Kidney (tissue), 13 donors: ENCODE measurements at regions not wholly inside any gene's neighbourhood (a gene's known extent, or its start where the extent isn't known, plus 50 kb on each side); places are given as distances from the start of the nearest gene placed in this dataset.

ENCODE experiments used
- DNase-seq, 5 donors: peaks; one replicate each; pipeline ENCODE4 v3.0.0-alpha.2; 2013 to 2020
- FAIRE-seq: peaks from 2 replicates; lab custom pipeline; 2012; peaks lifted over from hg19 to GRCh38; lab: Jason Lieb, UNC
- H3K27ac ChIP-seq, 2 donors: one replicate each; pipeline ENCODE4 v1.7.0; 2013; ENCODE audit warnings: low read depth in 2 of 2, low read length in 2 of 2, inconsistent platforms in 1 of 2
- H3K27me3 ChIP-seq: one replicate; pipeline ENCODE4 v1.7.1; 2013; ENCODE audit warnings: low read length, inconsistent platforms; ENCODE audit not compliant: control insufficient read depth, insufficient read depth
- H3K36me3 ChIP-seq, 3 donors: one replicate each; pipeline versions ENCODE4 v1.7.0 to v1.7.1; 2013; ENCODE audit warnings: low read length in 3 of 3, control low read depth in 1 of 3, inconsistent platforms in 1 of 3; ENCODE audit not compliant: insufficient read depth in 3 of 3, control insufficient read depth in 2 of 3
- H3K4me1 ChIP-seq, 3 donors: one replicate each; pipeline versions ENCODE4 v1.7.0 to v1.7.1; 2013; ENCODE audit warnings: low read length in 3 of 3, inconsistent platforms in 1 of 3, low read depth in 1 of 3; ENCODE audit not compliant: control insufficient read depth in 2 of 3, insufficient read depth in 2 of 3
- H3K4me3 ChIP-seq, 3 donors: one replicate each; pipeline versions ENCODE4 v1.7.0 to v1.8.1; 2013; ENCODE audit warnings: low read length in 3 of 3, control low read depth in 1 of 3, inconsistent platforms in 1 of 3
- H3K9ac ChIP-seq, 3 donors: one replicate each; pipeline versions ENCODE4 v1.7.0 to v1.7.1; 2013; ENCODE audit warnings: low read length in 3 of 3, control low read depth in 1 of 3, inconsistent platforms in 1 of 3
- H3K9me3 ChIP-seq, 3 donors: one replicate each; pipeline versions ENCODE4 v1.7.0 to v1.7.1; 2013; ENCODE audit warnings: low read length in 3 of 3, control low read depth in 1 of 3, inconsistent platforms in 1 of 3; ENCODE audit not compliant: control insufficient read depth in 2 of 3, insufficient read depth in 1 of 3
- intact Hi-C: fragments of 100-400 bp; cut with DNase I; formaldehyde crosslinking; loops from one replicate; pipeline ENCODE4 v1.11.1; 2022
- TF ChIP-seq, protein P1 (sequence below): IDR thresholded peaks from 3 replicates; pipeline ENCODE4 v1.5.1; 2012; ENCODE audit warnings: mild to moderate bottlenecking, moderate library complexity, borderline replicate concordance; ENCODE audit not compliant: insufficient read depth; ENCODE audit errors: extremely low read depth
- donor health status: control.
- donor health status: control.
- donor health status: control.
- donor health status: control.
- donor health status: control.
- donor health status: DM: yes; HTN: yes; CAD: no.
- donor health status: Normal renal cell carcinoma (clear cell type).

DNA sequence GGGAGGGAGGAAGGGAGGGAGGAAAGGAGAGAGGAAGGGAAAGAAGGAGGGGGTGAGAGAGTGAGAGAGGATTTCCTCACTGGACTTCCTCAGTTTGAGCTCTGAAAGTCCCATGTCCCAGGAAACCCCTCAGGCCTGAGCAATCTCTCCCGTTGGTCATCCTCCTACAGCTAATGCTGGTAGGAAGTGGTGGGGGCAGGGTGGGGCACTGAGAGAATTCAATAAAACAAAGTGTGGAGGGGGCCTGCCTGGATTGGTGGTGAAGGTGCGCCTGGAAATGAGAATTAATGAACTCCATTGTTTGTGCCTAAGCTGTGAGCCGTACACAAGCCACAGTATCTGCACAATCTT is 195.0 kb downstream of the RGS3 start:
- TF ChIP-seq, protein P1, sequence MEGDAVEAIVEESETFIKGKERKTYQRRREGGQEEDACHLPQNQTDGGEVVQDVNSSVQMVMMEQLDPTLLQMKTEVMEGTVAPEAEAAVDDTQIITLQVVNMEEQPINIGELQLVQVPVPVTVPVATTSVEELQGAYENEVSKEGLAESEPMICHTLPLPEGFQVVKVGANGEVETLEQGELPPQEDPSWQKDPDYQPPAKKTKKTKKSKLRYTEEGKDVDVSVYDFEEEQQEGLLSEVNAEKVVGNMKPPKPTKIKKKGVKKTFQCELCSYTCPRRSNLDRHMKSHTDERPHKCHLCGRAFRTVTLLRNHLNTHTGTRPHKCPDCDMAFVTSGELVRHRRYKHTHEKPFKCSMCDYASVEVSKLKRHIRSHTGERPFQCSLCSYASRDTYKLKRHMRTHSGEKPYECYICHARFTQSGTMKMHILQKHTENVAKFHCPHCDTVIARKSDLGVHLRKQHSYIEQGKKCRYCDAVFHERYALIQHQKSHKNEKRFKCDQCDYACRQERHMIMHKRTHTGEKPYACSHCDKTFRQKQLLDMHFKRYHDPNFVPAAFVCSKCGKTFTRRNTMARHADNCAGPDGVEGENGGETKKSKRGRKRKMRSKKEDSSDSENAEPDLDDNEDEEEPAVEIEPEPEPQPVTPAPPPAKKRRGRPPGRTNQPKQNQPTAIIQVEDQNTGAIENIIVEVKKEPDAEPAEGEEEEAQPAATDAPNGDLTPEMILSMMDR = no peak
- no peaks in the 10 kb centered on the region for H3K36me3 ChIP-seq
- H3K27me3 ChIP-seq = no peaks in the 10 kb centered on the region
- H3K9me3 ChIP-seq = no peaks in the 10 kb centered on the region
- H3K4me3 ChIP-seq = no peak overlapping the region
- H3K9ac ChIP-seq = no peak overlapping the region
- H3K27ac ChIP-seq = no peak overlapping the region
- FAIRE-seq = no peak
- H3K4me1 ChIP-seq = peaks cover 0 to 18% (median 6%) of the 10 kb centered on the region in 3 donors
- no peak for DNase-seq
- intact Hi-C loops = loop anchor here (2.0 to 5.0 kb wide), 2 partner anchors 66 to 212 kb away; no protein-coding TSS in a partner anchor

DNA sequence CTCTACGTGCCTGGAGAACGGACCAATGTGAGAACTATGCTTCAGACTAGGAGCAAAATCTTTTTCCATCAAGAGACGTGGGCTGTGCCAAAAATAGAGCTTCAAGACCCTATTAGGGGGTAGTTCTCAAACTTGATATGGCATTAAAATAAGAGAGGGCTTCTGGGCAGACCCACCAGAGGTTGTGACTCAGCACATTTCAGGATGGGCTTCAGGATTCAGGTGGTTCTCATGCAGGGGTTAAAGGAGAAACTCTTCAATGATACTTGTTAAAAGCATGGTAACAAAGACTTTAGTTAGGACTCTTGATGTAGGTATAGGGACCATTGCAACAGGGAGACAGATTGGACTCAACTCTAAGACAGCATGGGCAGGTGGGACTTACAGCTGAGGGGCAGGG is 195.5 kb downstream of the RGS3 start:
- no peak for DNase-seq
- Histone ChIP-seq H3K27me3 (no peaks in the 10 kb centered on the region), H3K9me3 (no peaks in the 10 kb centered on the region), H3K27ac (no peak overlapping the region), H3K4me1 (peaks cover 0 to 17% (median 6%) of the 10 kb centered on the region in 3 donors), H3K9ac (no peak overlapping the region), H3K36me3 (no peaks in the 10 kb centered on the region), H3K4me3 (no peak overlapping the region)
- FAIRE-seq = no peak
- intact Hi-C loops = loop anchor here (2.0 to 5.0 kb wide), 2 partner anchors 67 to 212 kb away; no protein-coding TSS in a partner anchor
- TF ChIP-seq, protein P1 = no peak

DNA sequence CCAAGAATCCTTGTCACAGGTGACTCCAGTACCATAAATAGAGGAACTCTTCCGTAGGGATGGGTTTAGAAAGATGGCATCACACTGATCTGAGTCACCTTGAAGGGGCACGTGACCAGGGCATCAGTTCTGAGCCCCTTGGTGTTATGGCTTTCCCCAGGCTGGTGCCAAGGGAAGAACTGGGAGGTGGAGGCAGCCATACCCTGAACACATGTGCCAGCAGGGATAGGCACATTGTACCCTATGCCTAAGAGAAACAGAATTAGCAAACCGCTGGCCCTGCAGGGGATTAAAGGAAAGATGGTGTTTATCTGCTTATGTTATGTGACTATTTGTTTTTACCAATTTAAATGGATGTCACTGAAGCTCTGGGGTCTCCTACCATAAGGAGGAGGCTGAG is 196.2 kb downstream of the RGS3 start:
- no peaks in the 10 kb centered on the region for H3K27me3 ChIP-seq
- no peaks in the 10 kb centered on the region for H3K9me3 ChIP-seq
- no peak overlapping the region for H3K4me3 ChIP-seq
- no peak overlapping the region for H3K27ac ChIP-seq
- FAIRE-seq = no peak
- H3K4me1 ChIP-seq = peaks cover 0 to 14% (median 6%) of the 10 kb centered on the region in 3 donors
- H3K9ac ChIP-seq = no peak overlapping the region
- TF ChIP-seq, protein P1 = no peak
- intact Hi-C loops = loop anchor here (2.0 to 5.0 kb wide), 2 partner anchors 67 to 213 kb away; no protein-coding TSS in a partner anchor
- no peaks in the 10 kb centered on the region for H3K36me3 ChIP-seq
- peak in 1 of 5 donors; percentile 18 for DNase-seq

DNA sequence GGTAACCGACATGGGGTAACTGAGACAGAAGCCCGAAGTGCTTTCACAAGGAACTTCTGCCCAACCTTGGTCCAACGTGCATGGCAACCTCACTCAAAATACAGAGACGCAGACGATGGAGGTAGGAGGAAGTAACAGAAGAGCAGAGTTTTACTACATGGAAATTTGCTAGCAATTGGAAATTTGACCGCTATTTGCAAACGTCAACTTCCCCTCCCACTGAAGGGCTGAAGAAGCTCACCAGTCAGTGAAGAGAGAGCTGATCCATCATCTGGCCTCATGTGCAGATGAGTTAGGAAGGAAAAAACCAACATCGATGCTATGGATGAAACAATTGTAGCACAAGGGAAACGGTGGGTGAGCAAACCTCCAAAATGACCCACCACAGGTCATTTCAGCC is 196.7 kb downstream of the RGS3 start:
- TF ChIP-seq, protein P1 = no peak
- FAIRE-seq (no peak), DNase-seq (no peak)
- Histone ChIP-seq H3K27ac (no peak overlapping the region), H3K27me3 (no peaks in the 10 kb centered on the region), H3K9me3 (no peaks in the 10 kb centered on the region), H3K4me3 (no peak overlapping the region), H3K9ac (no peak overlapping the region), H3K4me1 (peaks cover 0 to 11% (median 6%) of the 10 kb centered on the region in 3 donors), H3K36me3 (no peaks in the 10 kb centered on the region)
- intact Hi-C loops = no loop called here
